Endothelial cell of umbilical vein (primary cell): ENCODE measurements at regions not wholly inside any gene's neighbourhood (a gene's known extent, or its start where the extent isn't known, plus 50 kb on each side); places are given as distances from the start of the nearest gene placed in this dataset.

Experiments
- BruUV-seq: library from RNA; stranded (reverse); fragments of 400-500 nt; replicated peaks from 2 replicates; lab custom pipeline; 2021; lab: Mats Ljungman, UMichigan
- CTCF ChIA-PET: fragments of 300-600, 350-600 bp; sonication (Branson Sonifier 250); formaldehyde crosslinking; loops from one replicate; lab custom pipeline; 2021; ENCODE audit warnings: antibody characterized with exemption, inconsistent platforms; lab: Charles Lee
- POLR2A ChIA-PET: fragments of 300-600, 350-600 bp; sonication (Branson Sonifier 250); formaldehyde crosslinking; loops from one replicate; lab custom pipeline; 2021; ENCODE audit warnings: antibody characterized with exemption, inconsistent platforms; lab: Charles Lee
- DNase-seq: peaks from one replicate; pipeline ENCODE4 v3.0.0-alpha.2; 2011; ENCODE audit warnings: low read depth, low spot score
- FAIRE-seq: peaks from 2 replicates; lab custom pipeline; 2011; peaks lifted over from hg19 to GRCh38; lab: Jason Lieb, UNC
- H2AFZ ChIP-seq: 2 replicates; pipeline ENCODE4 v1.6.0; 2012; ENCODE audit warnings: low read depth, low read length, control low read depth, inconsistent platforms
- H3K27ac ChIP-seq: 2 replicates; pipeline ENCODE4 v1.5.1; 2011; ENCODE audit warnings: low read depth, mild to moderate bottlenecking, control low read depth, low read length, moderate library complexity; ENCODE audit not compliant: insufficient read depth
- H3K27me3 ChIP-seq, 2 experiments: 2 replicates each; pipeline versions ENCODE4 v1.6.0 to v1.6.1; 2011; ENCODE audit warnings: low read length in 2 of 2, mixed read lengths in 1 of 2; ENCODE audit not compliant: control insufficient read depth in 2 of 2, insufficient read depth in 2 of 2
- H3K36me3 ChIP-seq, 2 experiments: 2 replicates in 1 of 2; 3 replicates in 1 of 2; pipeline ENCODE4 v1.5.1; 2011; ENCODE audit warnings: low read length in 2 of 2, mild to moderate bottlenecking in 1 of 2, moderate library complexity in 1 of 2; ENCODE audit not compliant: control insufficient read depth in 2 of 2, insufficient read depth in 2 of 2; ENCODE audit errors: extremely low read depth in 1 of 2
- H3K4me1 ChIP-seq: 3 replicates; pipeline ENCODE4 v1.5.1; 2011; ENCODE audit warnings: mild to moderate bottlenecking, low read length; ENCODE audit not compliant: control insufficient read depth, insufficient read depth; ENCODE audit errors: extremely low read depth
- H3K4me2 ChIP-seq: 2 replicates; pipeline ENCODE4 v1.6.1; 2011; ENCODE audit warnings: low read length, control low read depth, mixed read lengths; ENCODE audit not compliant: insufficient read depth
- H3K4me3 ChIP-seq, 3 experiments: fragments of 200-600 bp in 1 of 3; sonication (generic), shearing (Covaris generic) in 1 of 3; replicated peaks in 1 of 3; 2 replicates each; pipeline ENCODE4 v1.5.1; 2011 to 2016; ENCODE audit warnings: control low read depth in 3 of 3, low read length in 3 of 3, mild to moderate bottlenecking in 2 of 3, inconsistent platforms in 1 of 3, low read depth in 1 of 3, moderate library complexity in 1 of 3; ENCODE audit not compliant: insufficient read depth in 1 of 3
- H3K79me2 ChIP-seq: 2 replicates; pipeline ENCODE4 v1.6.0; 2012; ENCODE audit warnings: low read length, inconsistent platforms; ENCODE audit not compliant: control insufficient read depth, insufficient read depth
- H3K9ac ChIP-seq: replicated peaks from 2 replicates; pipeline ENCODE3; 2011; ENCODE audit warnings: low read length, control low read depth; ENCODE audit not compliant: insufficient read depth; ENCODE audit errors: extremely low read depth
- H3K9me1 ChIP-seq: replicated peaks from 3 replicates; pipeline ENCODE4 v1.6.0; 2011; ENCODE audit warnings: mild to moderate bottlenecking, low read length; ENCODE audit not compliant: control insufficient read depth, insufficient read depth; ENCODE audit errors: extremely low read depth
- H3K9me3 ChIP-seq: replicated peaks from 2 replicates; pipeline ENCODE4 v1.5.1; 2012; ENCODE audit warnings: low read length, inconsistent platforms; ENCODE audit not compliant: control insufficient read depth, insufficient read depth
- H4K20me1 ChIP-seq: replicated peaks from 2 replicates; pipeline ENCODE3; 2011; ENCODE audit warnings: mild to moderate bottlenecking, low read length; ENCODE audit not compliant: control insufficient read depth, insufficient read depth; ENCODE audit errors: extremely low read depth
- EZH2 ChIP-seq: IDR thresholded peaks from 2 replicates; pipeline ENCODE4 v1.6.1; 2012; ENCODE audit warnings: borderline replicate concordance, low read depth, mild to moderate bottlenecking, moderate library complexity, low read length, inconsistent platforms; ENCODE audit not compliant: severe bottlenecking
- GATA2 ChIP-seq: IDR thresholded peaks from 2 replicates; pipeline ENCODE4 v1.7.0; 2011; ENCODE audit warnings: low read depth, mild to moderate bottlenecking, moderate library complexity, mixed read lengths, low read length; ENCODE audit not compliant: insufficient read length, insufficient read depth
- JUN ChIP-seq: IDR thresholded peaks from 2 replicates; pipeline ENCODE4 v1.6.1; 2011; ENCODE audit warnings: borderline replicate concordance, low read depth; ENCODE audit not compliant: insufficient read length, insufficient read depth
- MYC ChIP-seq: IDR thresholded peaks from one replicate; pipeline ENCODE4 v1.6.1; 2011; ENCODE audit warnings: mild to moderate bottlenecking, low read depth, low read length
- POLR2A ChIP-seq: IDR thresholded peaks from 2 replicates; pipeline ENCODE4 v1.6.1; 2012; ENCODE audit warnings: low read depth, mild to moderate bottlenecking, control low read depth, low read length
- POLR2AphosphoS5 ChIP-seq: IDR thresholded peaks from 2 replicates; pipeline ENCODE4 v1.6.1; 2012; ENCODE audit warnings: low read depth, mild to moderate bottlenecking, control low read depth, low read length, moderate library complexity; ENCODE audit not compliant: insufficient read depth
- dilution Hi-C: fragments of 300-500 bp; cut with MboI; formaldehyde crosslinking; loops from one replicate; pipeline ENCODE4 v1.15.0; 2019; ENCODE audit warnings: low sequenced_read_pairs; ENCODE audit not compliant: extremely low pct_ligation_motif_present
- intact Hi-C: fragments of 100-400 bp; cut with micrococcal nuclease; formaldehyde crosslinking; loops from one replicate; pipeline ENCODE4 v1.10.0; 2022
- TF ChIP-seq, protein P1 (sequence below), 2 donors: IDR thresholded peaks; 1 replicate in 1 of 2; 2 replicates in 1 of 2; pipeline ENCODE4 v1.5.1; 2011; ENCODE audit warnings: low read length in 2 of 2, mild to moderate bottlenecking in 2 of 2, moderate library complexity in 2 of 2, control low read depth in 1 of 2, inconsistent platforms in 1 of 2, low read depth in 1 of 2; ENCODE audit not compliant: insufficient read depth in 1 of 2; ENCODE audit errors: extremely low read depth in 1 of 2
- TF ChIP-seq, protein P2 (sequence below): IDR thresholded peaks from 2 replicates; pipeline ENCODE4 v1.6.1; 2011; ENCODE audit not compliant: insufficient read depth, insufficient read length

- Histone ChIP-seq H3K9ac (no peak overlapping the region), H3K4me3 (no peak overlapping the region), H2AFZ (no peak overlapping the region), H4K20me1 (no peaks in the 10 kb centered on the region), H3K79me2 (no peaks in the 10 kb centered on the region), H3K27me3 (no peaks in the 10 kb centered on the region), H3K9me1 (no peaks in the 10 kb centered on the region), H3K9me3 (no peaks in the 10 kb centered on the region), H3K36me3 (no peaks in the 10 kb centered on the region), H3K27ac (no peak overlapping the region), H3K4me1 (no peaks in the 10 kb centered on the region), H3K4me2 (no peak overlapping the region)
- DNase-seq (no peak), FAIRE-seq (no peak)
- no peak for TF ChIP-seq EZH2
- TF ChIP-seq, protein P1, sequence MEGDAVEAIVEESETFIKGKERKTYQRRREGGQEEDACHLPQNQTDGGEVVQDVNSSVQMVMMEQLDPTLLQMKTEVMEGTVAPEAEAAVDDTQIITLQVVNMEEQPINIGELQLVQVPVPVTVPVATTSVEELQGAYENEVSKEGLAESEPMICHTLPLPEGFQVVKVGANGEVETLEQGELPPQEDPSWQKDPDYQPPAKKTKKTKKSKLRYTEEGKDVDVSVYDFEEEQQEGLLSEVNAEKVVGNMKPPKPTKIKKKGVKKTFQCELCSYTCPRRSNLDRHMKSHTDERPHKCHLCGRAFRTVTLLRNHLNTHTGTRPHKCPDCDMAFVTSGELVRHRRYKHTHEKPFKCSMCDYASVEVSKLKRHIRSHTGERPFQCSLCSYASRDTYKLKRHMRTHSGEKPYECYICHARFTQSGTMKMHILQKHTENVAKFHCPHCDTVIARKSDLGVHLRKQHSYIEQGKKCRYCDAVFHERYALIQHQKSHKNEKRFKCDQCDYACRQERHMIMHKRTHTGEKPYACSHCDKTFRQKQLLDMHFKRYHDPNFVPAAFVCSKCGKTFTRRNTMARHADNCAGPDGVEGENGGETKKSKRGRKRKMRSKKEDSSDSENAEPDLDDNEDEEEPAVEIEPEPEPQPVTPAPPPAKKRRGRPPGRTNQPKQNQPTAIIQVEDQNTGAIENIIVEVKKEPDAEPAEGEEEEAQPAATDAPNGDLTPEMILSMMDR (IDR thresholded peaks at IDR 0.05; ENCODE audit: extremely low read depth in 1 of 2, insufficient read depth in 1 of 2, low read depth in 1 of 2, low read length in 2 of 2): no peak
- TF ChIP-seq POLR2AphosphoS5: no peak
- no peak for TF ChIP-seq POLR2A
- no peak for TF ChIP-seq JUN
- TF ChIP-seq MYC: no peak
- TF ChIP-seq, protein P2, sequence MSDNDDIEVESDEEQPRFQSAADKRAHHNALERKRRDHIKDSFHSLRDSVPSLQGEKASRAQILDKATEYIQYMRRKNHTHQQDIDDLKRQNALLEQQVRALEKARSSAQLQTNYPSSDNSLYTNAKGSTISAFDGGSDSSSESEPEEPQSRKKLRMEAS: no peak
- TF ChIP-seq GATA2: no peak
- dilution Hi-C loops (no loop called here), intact Hi-C loops (no loop called here)
- ChIA-PET CTCF (no interaction called here), POLR2A (no interaction called here)
- BruUV-seq: no TSS peak
Measured at GRCh38 chr13:85287528-85287927, 511.7 kb downstream of the SLITRK6 start.
